IMR-90 (cell line): ENCODE measurements at regions not wholly inside any gene's neighbourhood (a gene's known extent, or its start where the extent isn't known, plus 50 kb on each side); places are given as distances from the start of the nearest gene placed in this dataset.
A peak's percentile ranks its signal among the peaks of the same experiment; 100 is the strongest.

Experiments used
- ATAC-seq: fragments of 200-7000 bp; cut with Tn5 transposase; 2 replicates; pipeline ENCODE4 v1.9.1; 2020; ENCODE audit warnings: low read depth, mild to moderate bottlenecking, moderate library complexity
- BruUV-seq: library from RNA; stranded (reverse); fragments of 400-500 nt; replicated peaks from 2 replicates; lab custom pipeline; 2021; lab: Mats Ljungman, UMichigan
- CTCF ChIA-PET: fragments of 300-600 bp; formaldehyde crosslinking; extraction: SDS; loops from one replicate; lab custom pipeline; 2021; ENCODE audit warnings: antibody characterized with exemption; lab: Yijun Ruan, JAX
- POLR2A ChIA-PET: fragments of 300-600 bp; sonication (Branson Sonifier 250); formaldehyde crosslinking; loops from one replicate; lab custom pipeline; 2022; ENCODE audit warnings: antibody characterized with exemption; ENCODE audit not compliant: unreplicated experiment; lab: Charles Lee
- DNase-seq: peaks from one replicate; pipeline ENCODE4 v3.0.0; 2013
- H2AFZ ChIP-seq: replicated peaks from 2 replicates; pipeline ENCODE3; 2013; ENCODE audit warnings: low read length, mild to moderate bottlenecking; ENCODE audit not compliant: poor library complexity
- H2AK5ac ChIP-seq: 2 replicates; pipeline ENCODE4 v1.6.1; 2013; ENCODE audit warnings: low read depth, low read length, inconsistent platforms
- H2AK9ac ChIP-seq: replicated peaks from 2 replicates; pipeline ENCODE3; 2013; ENCODE audit warnings: mild to moderate bottlenecking, low read depth, low read length, moderate library complexity; ENCODE audit not compliant: poor library complexity
- H2BK120ac ChIP-seq: 2 replicates; pipeline ENCODE4 v1.6.1; 2013; ENCODE audit warnings: low read depth, low read length, inconsistent platforms
- H2BK15ac ChIP-seq: 3 replicates; pipeline ENCODE4 v1.6.1; 2013; ENCODE audit warnings: low read depth, low read length, inconsistent platforms
- H2BK20ac ChIP-seq: 2 replicates; pipeline ENCODE4 v1.6.1; 2013; ENCODE audit warnings: low read depth, mild to moderate bottlenecking, inconsistent platforms, low read length, moderate library complexity
- H2BK5ac ChIP-seq: 2 replicates; pipeline ENCODE4 v1.6.1; 2013; ENCODE audit warnings: mild to moderate bottlenecking, low read depth, low read length, inconsistent platforms; ENCODE audit not compliant: poor library complexity, severe bottlenecking
- H3K14ac ChIP-seq: replicated peaks from 2 replicates; pipeline ENCODE4 v1.6.1; 2013; ENCODE audit warnings: low read depth, low read length, inconsistent platforms
- H3K18ac ChIP-seq: 2 replicates; pipeline ENCODE4 v1.6.1; 2013; ENCODE audit warnings: low read depth, low read length, control low read depth
- H3K23ac ChIP-seq: 2 replicates; pipeline ENCODE4 v1.6.1; 2013; ENCODE audit warnings: low read depth, low read length, inconsistent platforms
- H3K27ac ChIP-seq: 2 replicates; pipeline ENCODE4 v1.5.1; 2013; ENCODE audit warnings: mild to moderate bottlenecking, control low read depth, low read length; ENCODE audit not compliant: insufficient read depth
- H3K27me3 ChIP-seq: 2 replicates; pipeline ENCODE4 v1.6.1; 2013; ENCODE audit warnings: low read length; ENCODE audit not compliant: control insufficient read depth, insufficient read depth
- H3K36me3 ChIP-seq: 2 replicates; pipeline ENCODE4 v1.6.1; 2013; ENCODE audit warnings: low read length, mixed read lengths; ENCODE audit not compliant: control insufficient read depth, insufficient read depth
- H3K4ac ChIP-seq: 2 replicates; pipeline ENCODE4 v1.6.1; 2013; ENCODE audit warnings: low read depth, low read length, inconsistent platforms
- H3K4me1 ChIP-seq: 2 replicates; pipeline ENCODE4 v1.6.1; 2013; ENCODE audit warnings: low read length, mixed read lengths; ENCODE audit not compliant: control insufficient read depth, insufficient read depth
- H3K4me2 ChIP-seq: 2 replicates; pipeline ENCODE4 v1.6.1; 2013; ENCODE audit warnings: low read depth, mild to moderate bottlenecking, control low read depth, low read length, moderate library complexity
- H3K4me3 ChIP-seq: 2 replicates; pipeline ENCODE4 v1.5.1; 2013; ENCODE audit warnings: low read depth, mild to moderate bottlenecking, control low read depth, low read length, moderate library complexity; ENCODE audit not compliant: insufficient read depth
- H3K56ac ChIP-seq: 2 replicates; pipeline ENCODE4 v1.6.1; 2013; ENCODE audit warnings: low read length, inconsistent platforms; ENCODE audit not compliant: insufficient read depth; ENCODE audit errors: extremely low read depth
- H3K79me1 ChIP-seq, 2 experiments: 2 replicates each; pipeline ENCODE4 v1.6.1; 2013; ENCODE audit warnings: low read length in 2 of 2, inconsistent platforms in 1 of 2, low read depth in 1 of 2
- H3K9ac ChIP-seq: 2 replicates; pipeline ENCODE4 v1.6.1; 2013; ENCODE audit warnings: low read depth, low read length, control low read depth
- H3K9me1 ChIP-seq: 2 replicates; pipeline ENCODE4 v1.6.1; 2013; ENCODE audit warnings: low read length, inconsistent platforms; ENCODE audit not compliant: insufficient read depth
- H3K9me3 ChIP-seq: 2 replicates; pipeline ENCODE4 v1.6.1; 2013; ENCODE audit warnings: low read length; ENCODE audit not compliant: control insufficient read depth, insufficient read depth
- H4K20me1 ChIP-seq: 2 replicates; pipeline ENCODE4 v1.6.1; 2013; ENCODE audit warnings: low read length, inconsistent platforms; ENCODE audit not compliant: insufficient read depth
- H4K5ac ChIP-seq: 2 replicates; pipeline ENCODE4 v1.6.1; 2013; ENCODE audit warnings: mild to moderate bottlenecking, low read depth, low read length, control low read depth
- H4K8ac ChIP-seq, 2 experiments: 2 replicates each; pipeline ENCODE4 v1.6.1; 2013; ENCODE audit warnings: low read depth in 2 of 2, low read length in 2 of 2, control low read depth in 1 of 2, inconsistent platforms in 1 of 2
- H4K91ac ChIP-seq: 2 replicates; pipeline ENCODE4 v1.6.1; 2013; ENCODE audit warnings: low read depth, low read length, inconsistent platforms; ENCODE audit not compliant: insufficient read depth
- ELK1 ChIP-seq: fragments of 150-350 bp; IDR thresholded peaks from 2 replicates; pipeline ENCODE4 v1.6.1; 2016; ENCODE audit warnings: low read depth, mild to moderate bottlenecking, low read length, moderate library complexity, borderline replicate concordance
- FOS ChIP-seq: fragments of 150-350 bp; IDR thresholded peaks from 2 replicates; pipeline ENCODE4 v1.6.1; 2016; ENCODE audit warnings: low read depth, low read length
- MAFK ChIP-seq: IDR thresholded peaks from 2 replicates; pipeline ENCODE4 v1.6.1; 2012; ENCODE audit warnings: low read depth, low read length, improper control_type of control experiment
- MAZ ChIP-seq: IDR thresholded peaks from 2 replicates; pipeline ENCODE4 v1.6.1; 2012; ENCODE audit warnings: low read depth, mild to moderate bottlenecking, low read length, improper control_type of control experiment, moderate library complexity, borderline replicate concordance
- NFE2L2 ChIP-seq: fragments of 150-350 bp; IDR thresholded peaks from 2 replicates; pipeline ENCODE4 v1.6.1; 2016; ENCODE audit warnings: low read depth, mild to moderate bottlenecking, low read length
- RCOR1 ChIP-seq: IDR thresholded peaks from 2 replicates; pipeline ENCODE4 v1.6.1; 2012; ENCODE audit warnings: mild to moderate bottlenecking, low read length, improper control_type of control experiment; ENCODE audit not compliant: insufficient replicate concordance
- RFX5 ChIP-seq: IDR thresholded peaks from 2 replicates; pipeline ENCODE4 v1.8.0; 2012; ENCODE audit warnings: low read depth, mild to moderate bottlenecking, low read length, moderate library complexity
- WGBS, 2 experiments: methylation state at CpG; one replicate each; pipeline versions ENCODE4 v1.1.5 to v1.1.7; 2013; ENCODE audit warnings: missing lambda C conversion rate in 2 of 2; ENCODE audit not compliant: insufficient read length in 1 of 2; ENCODE audit errors: extremely low coverage in 2 of 2; 5-methylcytosine and 5-hydroxymethylcytosine counted together
- dilution Hi-C: fragments of 300-500 bp; cut with HindIII; formaldehyde crosslinking; loops from one replicate; pipeline ENCODE4 v1.14.3; 2018; ENCODE audit warnings: low sequenced_read_pairs; ENCODE audit not compliant: unreplicated experiment
- in situ Hi-C: fragments of 300-500 bp; cut with MboI; formaldehyde crosslinking; loops from 3 replicates; pipeline ENCODE4 v1.14.3; 2019; ENCODE audit warnings: low sequenced_read_pairs, inconsistent platforms, mixed read lengths
- intact Hi-C: fragments of 100-400 bp; cut with micrococcal nuclease; formaldehyde crosslinking; loops from 2 replicates; pipeline ENCODE4 v1.10.0; 2022

- Histone ChIP-seq H3K36me3 (no peaks in the 10 kb centered on the region), H3K27ac (no peak overlapping the region), H3K4me2 (no peak overlapping the region), H2AK9ac (peak overlapping the region; percentile 34), H3K9me1 (no peaks in the 10 kb centered on the region), H3K18ac (no peak overlapping the region), H2BK120ac (no peak overlapping the region), H3K79me1 (no peaks in the 10 kb centered on the region), H4K5ac (no peak overlapping the region), H4K20me1 (no peaks in the 10 kb centered on the region), H4K8ac (no peak overlapping the region), H2AFZ (no peak overlapping the region), H2BK20ac (no peak overlapping the region), H3K27me3 (no peaks in the 10 kb centered on the region), H2AK5ac (peak overlapping the region; percentile 8; the same call in 1 of the 2 replicates), H3K4ac (no peak overlapping the region), H3K4me1 (no peaks in the 10 kb centered on the region), H4K91ac (no peak overlapping the region), H2BK15ac (no peak overlapping the region), H3K56ac (no peak overlapping the region), H3K14ac (0 out of 2 replicates have a peak overlapping the region, but pooled peaks have one; percentile 25), H3K9ac (no peak overlapping the region), H3K9me3 (no peaks in the 10 kb centered on the region; the same call in 1 of the 2 replicates), H2BK5ac (no peak overlapping the region), H3K23ac (no peak overlapping the region), H3K4me3 (no peak overlapping the region)
- POLR2A ChIA-PET = no interaction called here
- CTCF ChIA-PET = no interaction called here
- DNase-seq (no peak), ATAC-seq (no peak)
- no TSS peak for BruUV-seq
- dilution Hi-C loops = no loop called here
- 85% methylated on average over 5 of the region's 8 CpGs; no CpG with 5 or more reads in 1 of the 2 experiments for WGBS, 2 experiments
- intact Hi-C loops = no loop called here
- no peak for TF ChIP-seq MAFK
- TF ChIP-seq FOS = no peak
- TF ChIP-seq RCOR1 = no peak
- no peak for TF ChIP-seq RFX5
- TF ChIP-seq NFE2L2 = no peak
- no peak for TF ChIP-seq ELK1
- no peak for TF ChIP-seq MAZ
- in situ Hi-C loops = no loop called here
Measured at GRCh38 chr5:14077501-14077900, 65.6 kb upstream of the TRIO start.
